Neuronal stem cell (in vitro differentiated cells): ENCODE measurements at regions not wholly inside any gene's neighbourhood (a gene's known extent, or its start where the extent isn't known, plus 50 kb on each side); places are given as distances from the start of the nearest gene placed in this dataset.
A peak's percentile ranks its signal among the peaks of the same experiment; 100 is the strongest.

ENCODE experiments used
- DNase-seq: peaks from one replicate; pipeline ENCODE4 v3.0.0-alpha.2; 2013; ENCODE audit warnings: low spot score
- H2AFZ ChIP-seq: one replicate; pipeline ENCODE4 v1.6.1; 2013; ENCODE audit warnings: mild to moderate bottlenecking, low read length, inconsistent platforms
- H2AK5ac ChIP-seq: 2 replicates; pipeline ENCODE4 v1.6.1; 2013; ENCODE audit warnings: low read depth, mild to moderate bottlenecking, inconsistent platforms, low read length, moderate library complexity, mixed read lengths
- H2BK120ac ChIP-seq: 2 replicates; pipeline ENCODE4 v1.6.1; 2013; ENCODE audit warnings: low read depth, mild to moderate bottlenecking, inconsistent platforms, low read length, moderate library complexity, mixed read lengths
- H2BK12ac ChIP-seq: one replicate; pipeline ENCODE4 v1.6.1; 2013; ENCODE audit warnings: low read length, inconsistent platforms
- H2BK15ac ChIP-seq: 2 replicates; pipeline ENCODE4 v1.6.1; 2013; ENCODE audit warnings: mild to moderate bottlenecking, low read length, inconsistent platforms, mixed read lengths
- H2BK5ac ChIP-seq: one replicate; pipeline ENCODE4 v1.6.1; 2013; ENCODE audit warnings: inconsistent platforms, mild to moderate bottlenecking, low read length, moderate library complexity
- H3K14ac ChIP-seq: one replicate; pipeline ENCODE4 v1.6.1; 2013; ENCODE audit warnings: low read length, inconsistent platforms
- H3K18ac ChIP-seq: 2 replicates; pipeline ENCODE4 v1.6.1; 2013; ENCODE audit warnings: low read length, inconsistent platforms
- H3K23ac ChIP-seq: 2 replicates; pipeline ENCODE4 v1.6.1; 2013; ENCODE audit warnings: low read depth, mild to moderate bottlenecking, mixed read lengths, low read length, inconsistent platforms; ENCODE audit not compliant: poor library complexity
- H3K27ac ChIP-seq: replicated peaks from 3 replicates; pipeline ENCODE4 v1.5.1; 2013; ENCODE audit warnings: low read length, inconsistent platforms
- H3K27me3 ChIP-seq, 3 experiments: 2 replicates each; pipeline ENCODE4 v1.6.1; 2013; ENCODE audit warnings: low read length in 3 of 3, mild to moderate bottlenecking in 2 of 3, inconsistent platforms in 1 of 3, low read depth in 1 of 3, mixed read lengths in 1 of 3, moderate library complexity in 1 of 3; ENCODE audit not compliant: control insufficient read depth in 3 of 3, insufficient read depth in 3 of 3
- H3K36me3 ChIP-seq, 2 donors: replicated peaks in 1 of 2; 2 replicates each; pipeline ENCODE4 v1.6.1; 2013; ENCODE audit warnings: low read length in 2 of 2; ENCODE audit not compliant: control insufficient read depth in 2 of 2, insufficient read depth in 2 of 2
- H3K4ac ChIP-seq: 2 replicates; pipeline ENCODE4 v1.6.1; 2013; ENCODE audit warnings: inconsistent platforms, mild to moderate bottlenecking, low read length, moderate library complexity
- H3K4me1 ChIP-seq, 2 donors: 1 replicate in 1 of 2; 2 replicates in 1 of 2; pipeline ENCODE4 v1.6.1; 2013; ENCODE audit warnings: low read length in 2 of 2, low read depth in 1 of 2; ENCODE audit not compliant: control insufficient read depth in 2 of 2, insufficient read depth in 1 of 2
- H3K4me2 ChIP-seq: one replicate; pipeline ENCODE4 v1.6.1; 2013; ENCODE audit warnings: mild to moderate bottlenecking, low read length, inconsistent platforms; ENCODE audit not compliant: insufficient read depth, poor library complexity, severe bottlenecking
- H3K4me3 ChIP-seq, 2 donors: 2 replicates each; pipeline ENCODE4 v1.5.1; 2013; ENCODE audit warnings: low read length in 2 of 2, mild to moderate bottlenecking in 2 of 2, inconsistent platforms in 1 of 2, moderate library complexity in 1 of 2
- H3K79me1 ChIP-seq: one replicate; pipeline ENCODE4 v1.6.1; 2013; ENCODE audit warnings: low read depth, mild to moderate bottlenecking, inconsistent platforms, low read length, moderate library complexity
- H3K9ac ChIP-seq: one replicate; pipeline ENCODE4 v1.6.1; 2013; ENCODE audit warnings: mild to moderate bottlenecking, low read depth, low read length, inconsistent platforms; ENCODE audit not compliant: poor library complexity
- H3K9me3 ChIP-seq, 2 donors: replicated peaks in 1 of 2; 2 replicates each; pipeline versions ENCODE3 to v1.6.1; 2013; ENCODE audit warnings: low read length in 2 of 2, mild to moderate bottlenecking in 2 of 2, inconsistent platforms in 1 of 2, low read depth in 1 of 2, mixed read lengths in 1 of 2, moderate library complexity in 1 of 2; ENCODE audit not compliant: control insufficient read depth in 2 of 2, insufficient read depth in 1 of 2
- H4K8ac ChIP-seq: one replicate; pipeline ENCODE4 v1.6.1; 2013; ENCODE audit warnings: low read depth, mild to moderate bottlenecking, inconsistent platforms, low read length, moderate library complexity
- H4K91ac ChIP-seq: one replicate; pipeline ENCODE4 v1.6.1; 2013; ENCODE audit warnings: low read length, low read depth, mild to moderate bottlenecking, inconsistent platforms; ENCODE audit not compliant: poor library complexity
- WGBS, 2 donors: extraction: QIAGEN DNeasy Blood & Tissue Kit; methylation state at CpG; one replicate each; pipeline ENCODE4 v1.1.7; 2013; ENCODE audit warnings: missing lambda C conversion rate in 2 of 2, mixed read lengths in 1 of 2; ENCODE audit not compliant: insufficient read length in 2 of 2, insufficient replicate concordance in 1 of 2; ENCODE audit errors: extremely low coverage in 2 of 2; 5-methylcytosine and 5-hydroxymethylcytosine counted together

DNA sequence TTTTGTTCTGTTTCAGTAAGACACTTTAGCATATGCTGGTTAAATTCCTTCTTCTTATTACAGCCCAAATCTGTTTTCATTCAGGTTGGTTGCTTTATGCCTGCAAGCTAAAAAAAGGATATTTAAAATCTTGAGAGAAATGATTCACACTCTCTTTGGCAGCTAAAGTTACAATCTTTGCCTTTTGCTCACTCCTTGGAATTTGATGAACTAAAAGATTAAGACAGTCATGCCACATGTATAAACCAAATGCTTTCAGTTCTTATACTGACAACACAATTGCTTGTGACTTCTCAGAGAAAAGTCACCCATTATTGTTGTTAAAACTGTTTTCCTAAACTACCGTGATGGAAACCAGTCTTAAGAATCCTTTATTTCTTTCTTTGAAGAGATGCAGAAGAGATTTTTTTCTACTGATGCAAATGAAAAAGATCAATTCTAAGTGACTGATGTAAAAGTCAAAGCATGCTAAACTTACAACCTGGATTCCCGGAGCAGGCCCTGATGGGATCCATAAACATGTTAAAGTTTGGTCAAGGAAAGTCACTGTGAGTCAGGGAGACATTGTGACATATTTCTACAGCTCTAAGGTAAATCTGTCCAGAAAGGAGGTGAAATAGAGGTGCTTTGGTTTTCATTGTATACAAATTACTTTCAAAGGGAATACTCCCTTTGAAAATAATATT lies 144.2 kb upstream of the CDH10 start:
- no peak overlapping the region for H2AK5ac ChIP-seq
- no peaks in the 10 kb centered on the region for H3K79me1 ChIP-seq
- no peak overlapping the region for H3K27ac ChIP-seq
- WGBS, 2 donors: no CpG with 5 or more reads among the region's 2 CpGs
- H2BK15ac ChIP-seq: no peak overlapping the region
- no peaks in the 10 kb centered on the region for H3K27me3 ChIP-seq
- no peak overlapping the region for H3K9ac ChIP-seq
- H3K18ac ChIP-seq: no peak overlapping the region
- H3K4ac ChIP-seq: no peak overlapping the region
- no peak overlapping the region for H3K4me2 ChIP-seq
- H3K23ac ChIP-seq: no peak overlapping the region
- H3K4me1 ChIP-seq: peaks cover 3 to 5% of the 10 kb centered on the region in 2 donors
- no peak overlapping the region for H4K91ac ChIP-seq
- DNase-seq: no peak
- H2AFZ ChIP-seq: peak overlapping the region; percentile 28
- no peak overlapping the region for H2BK120ac ChIP-seq
- H2BK5ac ChIP-seq: no peak overlapping the region
- H3K9me3 ChIP-seq: no peaks in the 10 kb centered on the region
- H3K4me3 ChIP-seq: no peak overlapping the region
- H2BK12ac ChIP-seq: no peak overlapping the region
- H4K8ac ChIP-seq: no peak overlapping the region
- H3K14ac ChIP-seq: no peak overlapping the region
- no peaks in the 10 kb centered on the region for H3K36me3 ChIP-seq

DNA sequence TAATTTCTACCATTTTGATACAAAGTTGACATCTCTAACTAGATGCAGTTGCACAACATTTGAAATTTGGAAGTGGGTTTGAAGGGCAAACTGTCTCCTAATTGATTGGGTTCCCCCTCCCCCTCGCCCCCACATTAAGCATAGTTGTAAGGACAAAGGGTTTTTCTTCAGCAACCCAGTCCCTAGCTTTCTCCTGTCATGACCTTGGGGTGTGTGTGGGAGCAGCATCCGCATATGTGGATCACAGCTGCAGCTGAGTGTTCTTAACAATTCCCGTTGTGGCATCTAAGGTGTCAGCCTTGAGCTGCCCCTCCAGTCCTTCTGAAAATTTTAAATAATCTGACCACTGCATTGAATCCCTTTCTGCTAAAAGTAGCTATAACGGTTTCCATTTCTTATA lies 141.3 kb upstream of the CDH10 start:
- H4K91ac ChIP-seq: no peak overlapping the region
- H2BK15ac ChIP-seq: no peak overlapping the region
- no peak overlapping the region for H3K4me3 ChIP-seq
- no peaks in the 10 kb centered on the region for H3K79me1 ChIP-seq
- no peak overlapping the region for H2BK120ac ChIP-seq
- peaks cover 3 to 5% of the 10 kb centered on the region in 2 donors for H3K4me1 ChIP-seq
- H3K4me2 ChIP-seq: no peak overlapping the region
- H3K27ac ChIP-seq: no peak overlapping the region
- no peak overlapping the region for H4K8ac ChIP-seq
- no peak overlapping the region for H3K23ac ChIP-seq
- H2BK12ac ChIP-seq: no peak overlapping the region
- no peak overlapping the region for H2AK5ac ChIP-seq
- no peak overlapping the region for H3K9ac ChIP-seq
- no peak overlapping the region for H3K18ac ChIP-seq
- no peak overlapping the region for H3K14ac ChIP-seq
- no CpG with 5 or more reads among the region's 4 CpGs for WGBS, 2 donors
- H3K36me3 ChIP-seq: no peaks in the 10 kb centered on the region
- no peaks in the 10 kb centered on the region for H3K9me3 ChIP-seq
- DNase-seq: no peak
- H3K27me3 ChIP-seq: no peaks in the 10 kb centered on the region
- H3K4ac ChIP-seq: no peak overlapping the region
- peak overlapping the region; percentile 28 for H2AFZ ChIP-seq
- H2BK5ac ChIP-seq: no peak overlapping the region

DNA sequence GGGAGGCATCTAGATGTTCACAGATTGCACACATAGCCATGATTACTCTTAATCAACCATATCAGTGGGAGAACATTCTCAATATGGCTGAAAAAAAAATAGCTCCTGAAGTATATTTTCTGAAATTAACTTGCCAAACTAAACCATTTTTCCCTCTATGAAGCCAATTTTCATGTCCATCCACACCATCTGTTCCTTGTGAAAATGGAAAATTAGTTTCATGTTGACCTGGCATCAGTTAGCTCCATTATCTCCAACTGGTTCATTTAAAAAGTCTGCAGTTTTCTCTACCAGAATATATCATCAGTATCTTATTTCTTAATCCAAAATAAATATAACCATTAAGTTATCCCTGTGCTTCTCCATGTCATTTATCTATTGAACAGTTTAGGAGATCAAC lies 138.8 kb upstream of the CDH10 start:
- H2BK15ac ChIP-seq: no peak overlapping the region
- no peaks in the 10 kb centered on the region for H3K9me3 ChIP-seq
- no peak overlapping the region for H3K14ac ChIP-seq
- H2AFZ ChIP-seq: no peak overlapping the region
- no peak overlapping the region for H4K8ac ChIP-seq
- H3K9ac ChIP-seq: no peak overlapping the region
- no peak overlapping the region for H3K4me2 ChIP-seq
- H3K23ac ChIP-seq: no peak overlapping the region
- DNase-seq: no peak
- H2AK5ac ChIP-seq: no peak overlapping the region
- H3K4me3 ChIP-seq: no peak overlapping the region
- peaks cover 3 to 5% of the 10 kb centered on the region in 2 donors for H3K4me1 ChIP-seq
- H3K4ac ChIP-seq: no peak overlapping the region
- no peak overlapping the region for H3K27ac ChIP-seq
- H3K79me1 ChIP-seq: no peaks in the 10 kb centered on the region
- H3K36me3 ChIP-seq: no peaks in the 10 kb centered on the region
- no peak overlapping the region for H4K91ac ChIP-seq
- no peak overlapping the region for H2BK12ac ChIP-seq
- no peak overlapping the region for H2BK120ac ChIP-seq
- H3K18ac ChIP-seq: no peak overlapping the region
- H2BK5ac ChIP-seq: no peak overlapping the region
- H3K27me3 ChIP-seq: no peaks in the 10 kb centered on the region

DNA sequence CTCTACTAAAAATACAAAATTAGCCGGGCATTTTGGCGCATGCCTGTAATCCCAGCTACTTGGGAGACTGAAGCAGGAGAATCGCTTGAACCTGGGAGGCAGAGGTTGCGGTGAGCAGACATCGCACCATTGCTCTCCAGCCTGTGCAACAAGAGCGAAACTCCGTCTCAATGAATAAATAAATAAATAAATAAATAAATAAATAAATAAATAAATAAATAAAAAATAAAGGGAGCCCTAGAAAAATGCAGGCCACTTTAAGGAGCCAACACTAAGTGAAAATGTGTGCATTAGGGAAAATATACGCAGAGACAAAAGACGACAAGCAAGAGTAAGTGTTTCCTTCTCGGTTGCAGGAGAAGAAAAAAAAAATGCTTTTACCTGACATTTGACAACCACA lies 132.6 kb upstream of the CDH10 start:
- no CpG with 5 or more reads among the region's 10 CpGs for WGBS, 2 donors
- no peaks in the 10 kb centered on the region for H3K4me1 ChIP-seq

More for the DNA sequence above, 132.6 kb upstream of the CDH10 start:
- Histone ChIP-seq H3K36me3 (no peaks in the 10 kb centered on the region), H2BK120ac (no peak overlapping the region), H4K8ac (no peak overlapping the region), H3K27me3 (no peaks in the 10 kb centered on the region), H3K4me2 (no peak overlapping the region), H2AFZ (no peak overlapping the region), H4K91ac (no peak overlapping the region), H3K14ac (no peak overlapping the region), H3K9ac (no peak overlapping the region), H2BK5ac (no peak overlapping the region), H3K27ac (no peak overlapping the region), H2BK12ac (no peak overlapping the region), H3K79me1 (no peaks in the 10 kb centered on the region), H3K4me3 (no peak overlapping the region), H2AK5ac (no peak overlapping the region), H3K18ac (no peak overlapping the region), H3K23ac (no peak overlapping the region), H2BK15ac (no peak overlapping the region), H3K4ac (no peak overlapping the region), H3K9me3 (no peaks in the 10 kb centered on the region)
- DNase-seq: no peak
